ENCODE measurements at regions not wholly inside any gene's neighbourhood (a gene's known extent, or its start where the extent isn't known, plus 50 kb on each side); places are given as distances from the start of the nearest gene placed in this dataset.

DNA sequence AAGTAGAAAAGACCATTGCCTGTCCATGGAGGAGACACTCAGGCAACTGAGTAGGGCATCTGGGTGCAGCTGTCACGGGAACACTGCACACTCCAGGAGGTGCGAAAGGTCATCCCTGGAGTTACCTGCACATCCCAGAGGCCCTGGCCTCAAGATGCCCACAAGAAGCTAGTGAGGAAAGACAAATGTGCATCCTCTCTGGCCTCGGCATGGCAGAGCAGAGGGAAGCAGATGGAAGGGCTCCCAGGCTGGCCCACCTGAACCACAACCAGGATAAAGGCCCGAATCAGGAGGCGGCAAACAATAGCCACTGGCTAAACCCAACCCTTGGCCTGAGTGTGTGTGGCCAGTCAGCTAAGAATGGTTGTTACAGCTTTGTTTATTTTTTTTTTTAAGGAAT is 231.7 kb downstream of the SYK start (continued):
- TF ChIP-seq, protein P1, sequence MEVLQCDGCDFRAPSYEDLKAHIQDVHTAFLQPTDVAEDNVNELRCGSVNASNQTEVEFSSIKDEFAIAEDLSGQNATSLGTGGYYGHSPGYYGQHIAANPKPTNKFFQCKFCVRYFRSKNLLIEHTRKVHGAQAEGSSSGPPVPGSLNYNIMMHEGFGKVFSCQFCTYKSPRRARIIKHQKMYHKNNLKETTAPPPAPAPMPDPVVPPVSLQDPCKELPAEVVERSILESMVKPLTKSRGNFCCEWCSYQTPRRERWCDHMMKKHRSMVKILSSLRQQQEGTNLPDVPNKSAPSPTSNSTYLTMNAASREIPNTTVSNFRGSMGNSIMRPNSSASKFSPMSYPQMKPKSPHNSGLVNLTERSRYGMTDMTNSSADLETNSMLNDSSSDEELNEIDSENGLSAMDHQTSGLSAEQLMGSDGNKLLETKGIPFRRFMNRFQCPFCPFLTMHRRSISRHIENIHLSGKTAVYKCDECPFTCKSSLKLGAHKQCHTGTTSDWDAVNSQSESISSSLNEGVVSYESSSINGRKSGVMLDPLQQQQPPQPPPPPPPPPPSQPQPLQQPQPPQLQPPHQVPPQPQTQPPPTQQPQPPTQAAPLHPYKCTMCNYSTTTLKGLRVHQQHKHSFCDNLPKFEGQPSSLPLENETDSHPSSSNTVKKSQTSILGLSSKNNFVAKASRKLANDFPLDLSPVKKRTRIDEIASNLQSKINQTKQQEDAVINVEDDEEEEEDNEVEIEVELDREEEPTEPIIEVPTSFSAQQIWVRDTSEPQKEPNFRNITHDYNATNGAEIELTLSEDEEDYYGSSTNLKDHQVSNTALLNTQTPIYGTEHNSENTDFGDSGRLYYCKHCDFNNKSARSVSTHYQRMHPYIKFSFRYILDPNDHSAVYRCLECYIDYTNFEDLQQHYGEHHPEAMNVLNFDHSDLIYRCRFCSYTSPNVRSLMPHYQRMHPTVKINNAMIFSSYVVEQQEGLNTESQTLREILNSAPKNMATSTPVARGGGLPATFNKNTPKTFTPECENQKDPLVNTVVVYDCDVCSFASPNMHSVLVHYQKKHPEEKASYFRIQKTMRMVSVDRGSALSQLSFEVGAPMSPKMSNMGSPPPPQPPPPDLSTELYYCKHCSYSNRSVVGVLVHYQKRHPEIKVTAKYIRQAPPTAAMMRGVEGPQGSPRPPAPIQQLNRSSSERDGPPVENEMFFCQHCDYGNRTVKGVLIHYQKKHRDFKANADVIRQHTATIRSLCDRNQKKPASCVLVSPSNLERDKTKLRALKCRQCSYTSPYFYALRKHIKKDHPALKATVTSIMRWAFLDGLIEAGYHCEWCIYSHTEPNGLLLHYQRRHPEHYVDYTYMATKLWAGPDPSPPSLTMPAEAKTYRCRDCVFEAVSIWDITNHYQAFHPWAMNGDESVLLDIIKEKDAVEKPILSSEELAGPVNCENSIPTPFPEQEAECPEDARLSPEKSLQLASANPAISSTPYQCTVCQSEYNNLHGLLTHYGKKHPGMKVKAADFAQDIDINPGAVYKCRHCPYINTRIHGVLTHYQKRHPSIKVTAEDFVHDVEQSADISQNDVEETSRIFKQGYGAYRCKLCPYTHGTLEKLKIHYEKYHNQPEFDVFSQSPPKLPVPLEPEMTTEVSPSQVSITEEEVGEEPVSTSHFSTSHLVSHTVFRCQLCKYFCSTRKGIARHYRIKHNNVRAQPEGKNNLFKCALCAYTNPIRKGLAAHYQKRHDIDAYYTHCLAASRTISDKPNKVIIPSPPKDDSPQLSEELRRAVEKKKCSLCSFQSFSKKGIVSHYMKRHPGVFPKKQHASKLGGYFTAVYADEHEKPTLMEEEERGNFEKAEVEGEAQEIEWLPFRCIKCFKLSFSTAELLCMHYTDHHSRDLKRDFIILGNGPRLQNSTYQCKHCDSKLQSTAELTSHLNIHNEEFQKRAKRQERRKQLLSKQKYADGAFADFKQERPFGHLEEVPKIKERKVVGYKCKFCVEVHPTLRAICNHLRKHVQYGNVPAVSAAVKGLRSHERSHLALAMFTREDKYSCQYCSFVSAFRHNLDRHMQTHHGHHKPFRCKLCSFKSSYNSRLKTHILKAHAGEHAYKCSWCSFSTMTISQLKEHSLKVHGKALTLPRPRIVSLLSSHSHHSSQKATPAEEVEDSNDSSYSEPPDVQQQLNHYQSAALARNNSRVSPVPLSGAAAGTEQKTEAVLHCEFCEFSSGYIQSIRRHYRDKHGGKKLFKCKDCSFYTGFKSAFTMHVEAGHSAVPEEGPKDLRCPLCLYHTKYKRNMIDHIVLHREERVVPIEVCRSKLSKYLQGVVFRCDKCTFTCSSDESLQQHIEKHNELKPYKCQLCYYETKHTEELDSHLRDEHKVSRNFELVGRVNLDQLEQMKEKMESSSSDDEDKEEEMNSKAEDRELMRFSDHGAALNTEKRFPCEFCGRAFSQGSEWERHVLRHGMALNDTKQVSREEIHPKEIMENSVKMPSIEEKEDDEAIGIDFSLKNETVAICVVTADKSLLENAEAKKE (CRISPR knock-in tag; IDR thresholded peaks at IDR 0.05), result no peak
- TF ChIP-seq, protein P2, sequence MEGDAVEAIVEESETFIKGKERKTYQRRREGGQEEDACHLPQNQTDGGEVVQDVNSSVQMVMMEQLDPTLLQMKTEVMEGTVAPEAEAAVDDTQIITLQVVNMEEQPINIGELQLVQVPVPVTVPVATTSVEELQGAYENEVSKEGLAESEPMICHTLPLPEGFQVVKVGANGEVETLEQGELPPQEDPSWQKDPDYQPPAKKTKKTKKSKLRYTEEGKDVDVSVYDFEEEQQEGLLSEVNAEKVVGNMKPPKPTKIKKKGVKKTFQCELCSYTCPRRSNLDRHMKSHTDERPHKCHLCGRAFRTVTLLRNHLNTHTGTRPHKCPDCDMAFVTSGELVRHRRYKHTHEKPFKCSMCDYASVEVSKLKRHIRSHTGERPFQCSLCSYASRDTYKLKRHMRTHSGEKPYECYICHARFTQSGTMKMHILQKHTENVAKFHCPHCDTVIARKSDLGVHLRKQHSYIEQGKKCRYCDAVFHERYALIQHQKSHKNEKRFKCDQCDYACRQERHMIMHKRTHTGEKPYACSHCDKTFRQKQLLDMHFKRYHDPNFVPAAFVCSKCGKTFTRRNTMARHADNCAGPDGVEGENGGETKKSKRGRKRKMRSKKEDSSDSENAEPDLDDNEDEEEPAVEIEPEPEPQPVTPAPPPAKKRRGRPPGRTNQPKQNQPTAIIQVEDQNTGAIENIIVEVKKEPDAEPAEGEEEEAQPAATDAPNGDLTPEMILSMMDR (conservative IDR thresholded peaks at IDR 0.05; ENCODE audit: low read depth in 2 of 2), result no peak
- TF ChIP-seq ZNF331 (CRISPR knock-in tag; IDR thresholded peaks at IDR 0.05; ENCODE audit: low read depth), result no peak
- no peak for TF ChIP-seq ZNF114 (CRISPR knock-in tag; IDR thresholded peaks at IDR 0.05)
- TF ChIP-seq JUNB (IDR thresholded peaks at IDR 0.05; ENCODE audit: unreplicated experiment), result no peak
- no peak for TF ChIP-seq NANOG (IDR thresholded peaks at IDR 0.05; ENCODE audit: borderline replicate concordance)
- TF ChIP-seq STAT1 (IDR thresholded peaks at IDR 0.05; ENCODE audit: unreplicated experiment), result no peak
- no peak for TF ChIP-seq EZH2 (IDR thresholded peaks at IDR 0.05; ENCODE audit: low read depth, unreplicated experiment)
- no peak for TF ChIP-seq POLR2AphosphoS5 (IDR thresholded peaks at IDR 0.05; ENCODE audit: low read depth)

DNA sequence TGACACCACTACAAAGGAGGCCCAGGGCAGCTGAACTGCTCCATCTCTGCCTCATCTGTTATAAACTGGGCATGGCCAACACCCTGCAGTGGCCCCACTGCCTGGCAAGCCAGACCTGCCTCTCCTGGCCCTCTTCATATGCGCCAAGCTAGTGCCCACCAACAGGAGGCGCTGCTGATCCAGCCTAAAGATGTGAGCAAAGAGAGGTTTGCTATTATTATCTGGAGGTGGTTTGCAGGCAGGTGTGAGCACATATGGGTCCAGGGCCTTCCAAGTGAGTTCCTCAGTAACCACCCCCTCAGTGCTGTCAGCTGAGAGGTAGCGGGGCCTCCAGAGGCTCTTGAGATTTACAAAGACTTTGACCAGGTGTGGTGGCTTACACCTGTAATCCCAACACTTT is 232.2 kb downstream of the SYK start:
- no peaks in the 10 kb centered on the region for H3K9me3 Mint-ChIP-seq
- ATAC-seq (peak; percentile 29), DNase-seq (ENCODE audit: low spot score) (peak; percentile 69)
- Histone ChIP-seq H3K27me3 (ENCODE audit: insufficient read depth) (no peaks in the 10 kb centered on the region), H3K4me1 (ENCODE audit: insufficient read depth) (peaks cover 4% of the 10 kb centered on the region; the same call in 1 of the 2 replicates), H3K79me2 (replicated peaks; ENCODE audit: insufficient read depth) (no peaks in the 10 kb centered on the region), H3K27ac (ENCODE audit: low read depth) (no peak overlapping the region), H3K9me2 (ENCODE audit: insufficient read depth) (0 out of 2 replicates have a peak, but pooled peaks cover 1% of the 10 kb centered on the region), H3K4me3 (no peak overlapping the region), H3F3A (replicated peaks; ENCODE audit: low read depth) (no peaks in the 10 kb centered on the region), H3K4me2 (no peak overlapping the region), H2AFZ (no peak overlapping the region), H3K36me3 (ENCODE audit: insufficient read depth) (no peaks in the 10 kb centered on the region), H4K20me1 (replicated peaks; ENCODE audit: insufficient read depth) (no peaks in the 10 kb centered on the region)
- peaks cover 10% of the 10 kb centered on the region for H3K4me1 Mint-ChIP-seq
- no peak overlapping the region for H3K4me3 Mint-ChIP-seq
- peaks cover 11% of the 10 kb centered on the region for H3K27me3 Mint-ChIP-seq (ENCODE audit: insufficient read depth, low read depth, poor library complexity)
- H3K27ac Mint-ChIP-seq, result no peak overlapping the region
- H3K36me3 Mint-ChIP-seq (ENCODE audit: low read depth), result no peaks in the 10 kb centered on the region
- TF ChIP-seq ZNF114 (CRISPR knock-in tag; IDR thresholded peaks at IDR 0.05), result no peak
- TF ChIP-seq, protein P2 (conservative IDR thresholded peaks at IDR 0.05; ENCODE audit: low read depth in 2 of 2), result peak; percentile 80 to 91
